ENCODE measurements at regions not wholly inside any gene's neighbourhood (a gene's known extent, or its start where the extent isn't known, plus 50 kb on each side); places are given as distances from the start of the nearest gene placed in this dataset.

GRCh38 chr5:96129276-96129675 is 167.6 kb upstream of the ELL2 start:
- H2AK5ac ChIP-seq (ENCODE audit: low read length, severe bottlenecking): no peak overlapping the region
- no peak overlapping the region for H2BK5ac ChIP-seq (ENCODE audit: low read depth, low read length, poor library complexity, severe bottlenecking)
- H3K4me3 ChIP-seq (ENCODE audit: insufficient read depth in 1 of 2, low read depth in 1 of 2, low read length in 2 of 2): no peak overlapping the region
- no peak overlapping the region for H4K8ac ChIP-seq (ENCODE audit: low read length)
- DNase-seq: no peak
- no peak overlapping the region for H3K14ac ChIP-seq (ENCODE audit: low read length in 2 of 2)
- H2BK12ac ChIP-seq (ENCODE audit: low read length in 2 of 2): no peak overlapping the region
- H3K79me1 ChIP-seq (replicated peaks; ENCODE audit: low read length, poor library complexity, severe bottlenecking): no peaks in the 10 kb centered on the region
- H3K27me3 ChIP-seq (ENCODE audit: control insufficient read depth in 1 of 2, insufficient read depth in 1 of 2, low read length in 2 of 2): no peaks in the 10 kb centered on the region
- H3K27ac ChIP-seq (ENCODE audit: low read length, poor library complexity, severe bottlenecking): no peak overlapping the region
- H2BK15ac ChIP-seq (ENCODE audit: low read depth, poor library complexity, severe bottlenecking): no peak overlapping the region
- no peak overlapping the region for H2AFZ ChIP-seq (ENCODE audit: low read depth, low read length)
- no CpG with 5 or more reads among the region's 1 CpG for WGBS
- no peak overlapping the region for H3K4me2 ChIP-seq (ENCODE audit: low read length, poor library complexity, severe bottlenecking)
- no peak overlapping the region for H4K91ac ChIP-seq (ENCODE audit: low read length)
- H3K18ac ChIP-seq (ENCODE audit: low read depth in 1 of 2, low read length in 2 of 2): no peak overlapping the region
- H2BK120ac ChIP-seq (ENCODE audit: low read depth, low read length): no peak overlapping the region
- H3K23ac ChIP-seq (ENCODE audit: low read length in 2 of 2): no peak overlapping the region
- H3K9ac ChIP-seq (ENCODE audit: low read length): no peak overlapping the region
- H3K4ac ChIP-seq (ENCODE audit: low read depth in 1 of 2, low read length in 2 of 2): no peak overlapping the region
- no peaks in the 10 kb centered on the region for H3K4me1 ChIP-seq (ENCODE audit: control insufficient read depth, insufficient read depth, low read depth, low read length)
- no peaks in the 10 kb centered on the region for H3K36me3 ChIP-seq (ENCODE audit: control insufficient read depth in 1 of 2, insufficient read depth in 2 of 2, low read depth in 1 of 2, low read length in 2 of 2)
- no peaks in the 10 kb centered on the region for H3K9me3 ChIP-seq (ENCODE audit: control insufficient read depth, low read length)

DNA sequence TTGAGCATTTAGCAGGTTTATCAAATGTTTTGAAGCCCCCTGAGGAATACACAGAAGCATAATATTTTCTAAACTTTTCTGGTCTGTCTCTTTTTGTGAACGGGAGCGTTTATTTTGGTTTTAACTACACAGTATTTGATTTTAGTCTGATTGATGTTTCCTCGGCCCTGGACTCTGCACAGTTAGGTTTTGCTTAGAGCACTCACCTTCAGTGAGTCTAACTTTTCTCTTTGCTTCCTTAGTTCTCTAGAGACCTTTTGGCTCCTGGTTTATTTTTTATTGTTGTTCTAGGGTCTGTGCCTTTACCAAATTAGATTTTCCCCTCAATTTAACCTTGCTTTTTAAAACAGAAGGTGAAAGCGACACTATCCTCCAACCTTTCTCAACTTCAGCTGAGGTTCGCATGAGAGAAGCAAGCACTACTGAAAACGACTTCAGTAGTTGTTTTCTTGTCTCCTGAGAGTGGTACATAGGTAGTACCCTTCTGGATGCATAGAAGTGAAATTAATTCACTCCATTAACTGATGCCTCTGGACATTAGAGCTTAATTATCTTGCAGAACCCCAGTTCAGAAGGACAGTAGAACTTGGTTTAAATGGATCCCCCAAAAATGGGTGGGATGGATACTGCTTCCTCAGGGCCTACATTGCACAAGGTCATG is 166.7 kb upstream of the ELL2 start:
- 100% methylated on average over 2 of the region's 6 CpGs for WGBS
- Histone ChIP-seq H2AFZ (ENCODE audit: low read depth, low read length) (no peak overlapping the region), H3K4me3 (ENCODE audit: insufficient read depth in 1 of 2, low read depth in 1 of 2, low read length in 2 of 2) (no peak overlapping the region), H2BK12ac (ENCODE audit: low read length in 2 of 2) (no peak overlapping the region), H3K27me3 (ENCODE audit: control insufficient read depth in 1 of 2, insufficient read depth in 1 of 2, low read length in 2 of 2) (no peaks in the 10 kb centered on the region), H3K79me1 (replicated peaks; ENCODE audit: low read length, poor library complexity, severe bottlenecking) (no peaks in the 10 kb centered on the region), H3K4me2 (ENCODE audit: low read length, poor library complexity, severe bottlenecking) (no peak overlapping the region), H3K9ac (ENCODE audit: low read length) (no peak overlapping the region), H3K36me3 (ENCODE audit: control insufficient read depth in 1 of 2, insufficient read depth in 2 of 2, low read depth in 1 of 2, low read length in 2 of 2) (no peaks in the 10 kb centered on the region), H4K91ac (ENCODE audit: low read length) (no peak overlapping the region), H2BK120ac (ENCODE audit: low read depth, low read length) (no peak overlapping the region), H3K23ac (ENCODE audit: low read length in 2 of 2) (no peak overlapping the region), H4K8ac (ENCODE audit: low read length) (no peak overlapping the region), H3K18ac (ENCODE audit: low read depth in 1 of 2, low read length in 2 of 2) (no peak overlapping the region), H2AK5ac (ENCODE audit: low read length, severe bottlenecking) (no peak overlapping the region), H3K4ac (ENCODE audit: low read depth in 1 of 2, low read length in 2 of 2) (no peak overlapping the region), H3K4me1 (ENCODE audit: control insufficient read depth, insufficient read depth, low read depth, low read length) (no peaks in the 10 kb centered on the region), H3K14ac (ENCODE audit: low read length in 2 of 2) (no peak overlapping the region), H3K27ac (ENCODE audit: low read length, poor library complexity, severe bottlenecking) (no peak overlapping the region), H3K9me3 (ENCODE audit: control insufficient read depth, low read length) (no peaks in the 10 kb centered on the region), H2BK15ac (ENCODE audit: low read depth, poor library complexity, severe bottlenecking) (no peak overlapping the region), H2BK5ac (ENCODE audit: low read depth, low read length, poor library complexity, severe bottlenecking) (no peak overlapping the region)
- DNase-seq: no peak

- Histone ChIP-seq H3K79me1 (replicated peaks; ENCODE audit: low read length, poor library complexity, severe bottlenecking) (no peaks in the 10 kb centered on the region), H4K91ac (ENCODE audit: low read length) (no peak overlapping the region), H3K36me3 (ENCODE audit: control insufficient read depth in 1 of 2, insufficient read depth in 2 of 2, low read depth in 1 of 2, low read length in 2 of 2) (no peaks in the 10 kb centered on the region), H3K23ac (ENCODE audit: low read length in 2 of 2) (no peak overlapping the region), H3K4ac (ENCODE audit: low read depth in 1 of 2, low read length in 2 of 2) (no peak overlapping the region), H3K4me2 (ENCODE audit: low read length, poor library complexity, severe bottlenecking) (no peak overlapping the region), H3K4me1 (ENCODE audit: control insufficient read depth, insufficient read depth, low read depth, low read length) (no peaks in the 10 kb centered on the region), H4K8ac (ENCODE audit: low read length) (no peak overlapping the region), H3K14ac (ENCODE audit: low read length in 2 of 2) (no peak overlapping the region), H2BK12ac (ENCODE audit: low read length in 2 of 2) (no peak overlapping the region), H2AFZ (ENCODE audit: low read depth, low read length) (no peak overlapping the region), H3K27me3 (ENCODE audit: control insufficient read depth in 1 of 2, insufficient read depth in 1 of 2, low read length in 2 of 2) (no peaks in the 10 kb centered on the region), H3K18ac (ENCODE audit: low read depth in 1 of 2, low read length in 2 of 2) (no peak overlapping the region), H3K4me3 (ENCODE audit: insufficient read depth in 1 of 2, low read depth in 1 of 2, low read length in 2 of 2) (no peak overlapping the region), H3K9me3 (ENCODE audit: control insufficient read depth, low read length) (no peaks in the 10 kb centered on the region), H2BK15ac (ENCODE audit: low read depth, poor library complexity, severe bottlenecking) (no peak overlapping the region), H2AK5ac (ENCODE audit: low read length, severe bottlenecking) (no peak overlapping the region), H3K9ac (ENCODE audit: low read length) (no peak overlapping the region), H3K27ac (ENCODE audit: low read length, poor library complexity, severe bottlenecking) (no peak overlapping the region), H2BK120ac (ENCODE audit: low read depth, low read length) (no peak overlapping the region), H2BK5ac (ENCODE audit: low read depth, low read length, poor library complexity, severe bottlenecking) (no peak overlapping the region)
- WGBS: 97% methylated on average over 2 of the region's 2 CpGs
- DNase-seq: no peak
Measured at GRCh38 chr5:96127538-96127937, 165.9 kb upstream of the ELL2 start.

GRCh38 chr5:96125231-96125891 is 163.7 kb upstream of the ELL2 start:
- 92% methylated on average over 3 of the region's 5 CpGs for WGBS
- Histone ChIP-seq H2AK5ac (ENCODE audit: low read length, severe bottlenecking) (no peak overlapping the region), H2BK15ac (ENCODE audit: low read depth, poor library complexity, severe bottlenecking) (no peak overlapping the region), H3K4me1 (ENCODE audit: control insufficient read depth, insufficient read depth, low read depth, low read length) (no peaks in the 10 kb centered on the region), H3K9me3 (ENCODE audit: control insufficient read depth, low read length) (no peaks in the 10 kb centered on the region), H3K79me1 (replicated peaks; ENCODE audit: low read length, poor library complexity, severe bottlenecking) (no peaks in the 10 kb centered on the region), H3K36me3 (ENCODE audit: control insufficient read depth in 1 of 2, insufficient read depth in 2 of 2, low read depth in 1 of 2, low read length in 2 of 2) (no peaks in the 10 kb centered on the region), H3K18ac (ENCODE audit: low read depth in 1 of 2, low read length in 2 of 2) (no peak overlapping the region), H2AFZ (ENCODE audit: low read depth, low read length) (no peak overlapping the region), H3K14ac (ENCODE audit: low read length in 2 of 2) (no peak overlapping the region), H3K27ac (ENCODE audit: low read length, poor library complexity, severe bottlenecking) (no peak overlapping the region), H3K4me3 (ENCODE audit: insufficient read depth in 1 of 2, low read depth in 1 of 2, low read length in 2 of 2) (no peak overlapping the region), H2BK120ac (ENCODE audit: low read depth, low read length) (no peak overlapping the region), H3K23ac (ENCODE audit: low read length in 2 of 2) (no peak overlapping the region), H2BK12ac (ENCODE audit: low read length in 2 of 2) (no peak overlapping the region), H3K9ac (ENCODE audit: low read length) (peak overlapping the region; percentile 33), H3K4me2 (ENCODE audit: low read length, poor library complexity, severe bottlenecking) (no peak overlapping the region), H3K27me3 (ENCODE audit: control insufficient read depth in 1 of 2, insufficient read depth in 1 of 2, low read length in 2 of 2) (no peaks in the 10 kb centered on the region), H4K8ac (ENCODE audit: low read length) (no peak overlapping the region), H4K91ac (ENCODE audit: low read length) (no peak overlapping the region), H2BK5ac (ENCODE audit: low read depth, low read length, poor library complexity, severe bottlenecking) (no peak overlapping the region), H3K4ac (ENCODE audit: low read depth in 1 of 2, low read length in 2 of 2) (no peak overlapping the region)
- peak; percentile 33 for DNase-seq
